T1000 (cell line): ENCODE measurements at regions not wholly inside any gene's neighbourhood (a gene's known extent, or its start where the extent isn't known, plus 50 kb on each side); places are given as distances from the start of the nearest gene placed in this dataset.
"Not testable (repeated sequence)": the region's sequence is repeated elsewhere in the genome, so short reads cannot be mapped to it uniquely, and the experiment has no call there.

Experiments used
- DNase-seq: peaks from one replicate; lab custom pipeline; 2025; ENCODE audit warnings: mixed read lengths; lab: John Stamatoyannopoulos, UW

DNA sequence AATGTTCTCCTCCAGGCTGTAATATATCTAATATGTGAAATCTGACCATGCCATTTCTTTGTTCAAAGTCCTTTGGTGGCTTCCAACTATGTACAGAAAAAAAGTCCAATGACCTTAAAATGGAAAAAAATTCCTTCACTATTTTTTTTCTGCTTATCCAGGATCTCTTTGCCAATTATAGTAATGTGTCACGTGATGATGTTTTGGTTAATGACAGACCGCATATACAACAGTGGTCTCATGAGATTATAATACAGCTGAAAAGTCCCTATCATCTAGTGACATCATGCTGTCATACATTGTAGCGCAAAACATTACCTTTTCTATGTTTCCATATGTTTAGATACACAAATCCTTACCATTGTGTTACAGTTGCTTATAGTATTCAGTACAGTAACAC, 477.6 kb downstream of the TMEM232 start:
- DNase-seq = no peak

DNA sequence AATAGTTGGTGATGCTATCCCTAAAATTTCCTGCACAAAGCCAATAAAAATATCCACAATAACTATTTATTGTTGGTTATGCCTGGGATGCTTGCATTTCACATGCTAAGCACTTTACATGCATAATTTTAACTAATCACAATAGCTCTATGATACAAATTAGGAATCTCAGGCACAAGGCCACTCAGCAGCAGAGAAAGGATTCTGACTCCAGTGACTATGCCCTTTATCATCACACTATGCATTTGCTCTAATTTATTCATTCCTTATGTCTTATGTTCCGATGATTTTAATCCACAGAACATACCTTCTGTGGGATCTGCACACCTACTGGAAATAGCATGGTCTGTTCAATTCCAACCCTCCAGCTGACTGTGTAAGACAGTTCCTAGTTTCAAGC, 476.1 kb downstream of the TMEM232 start:
- DNase-seq = no peak

DNA sequence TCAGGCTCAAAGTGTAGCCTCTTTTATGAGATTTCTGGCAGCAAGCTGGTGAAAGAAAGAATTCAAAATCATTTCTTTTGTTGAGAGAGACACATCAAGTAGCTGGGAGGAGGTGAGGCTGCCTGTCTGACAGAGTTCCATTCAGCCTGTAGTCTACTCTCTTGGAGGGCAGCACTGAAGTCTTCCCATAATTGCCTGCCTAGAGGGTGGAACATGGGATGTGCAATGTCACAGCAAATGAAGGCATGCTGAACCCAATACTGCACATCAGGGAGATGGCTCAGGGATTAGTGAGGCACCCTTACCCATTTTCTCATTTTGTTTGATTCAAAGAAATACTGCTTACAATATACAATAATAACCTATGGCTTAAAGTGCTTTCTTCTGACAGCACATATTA, 475.7 kb downstream of the TMEM232 start:
- no peak for DNase-seq

DNA sequence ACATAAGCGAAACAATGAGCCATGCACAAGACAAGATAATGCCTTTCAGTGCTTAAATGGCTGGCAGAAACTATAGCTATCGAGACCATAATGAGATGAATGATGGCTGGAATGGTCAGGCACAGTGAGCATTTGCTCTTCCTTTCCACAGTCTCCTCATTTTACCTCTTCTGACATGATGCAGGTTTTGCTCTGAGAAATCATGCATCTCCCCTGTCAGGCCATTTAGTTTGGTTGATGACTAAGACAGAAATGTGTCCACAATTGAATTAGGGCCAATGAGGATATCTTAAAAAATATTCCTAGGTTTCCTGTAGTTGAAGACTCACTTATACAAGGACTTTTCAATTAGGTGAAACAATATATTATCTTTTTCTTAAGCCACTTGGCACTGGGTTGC, 475.1 kb downstream of the TMEM232 start:
- DNase-seq = no peak

DNA sequence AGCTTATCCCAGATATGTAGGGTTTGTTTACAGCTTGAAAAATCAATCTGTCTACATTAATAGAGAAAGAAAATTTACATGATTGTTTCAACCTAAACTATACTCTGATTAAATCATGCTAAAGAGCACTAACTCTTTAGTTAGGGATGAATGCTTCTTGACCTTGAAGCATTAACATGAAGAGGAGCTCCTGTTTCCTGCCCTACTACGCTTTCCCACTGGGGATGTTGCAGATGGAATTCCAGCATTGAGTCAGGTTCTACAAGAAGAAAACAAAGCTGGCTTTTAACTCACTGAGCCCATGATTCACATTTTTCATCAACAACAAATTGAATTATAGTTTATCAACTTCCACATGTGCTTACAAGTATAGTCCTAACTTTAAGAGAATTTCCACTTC, 471.3 kb downstream of the TMEM232 start:
- DNase-seq = no peak

DNA sequence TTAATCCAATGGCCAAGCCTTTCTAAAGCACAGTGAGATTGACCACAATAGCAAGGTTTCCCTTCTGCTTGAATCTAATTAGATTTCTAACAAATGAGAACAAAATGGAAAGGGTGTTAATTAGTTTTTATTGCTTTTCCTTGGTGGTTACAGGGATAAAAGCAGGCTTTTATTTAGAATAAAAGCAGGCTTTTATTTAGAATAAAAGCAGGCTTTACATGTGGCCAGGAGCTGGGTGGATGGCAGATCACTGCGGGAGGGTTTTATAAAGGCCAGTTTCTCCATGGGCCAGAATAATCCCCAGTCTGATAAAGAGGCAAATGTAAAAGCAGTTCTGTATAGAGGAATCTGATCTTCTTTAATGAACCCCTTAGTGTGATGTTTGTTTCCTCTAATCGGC, 470.2 kb downstream of the TMEM232 start:
- DNase-seq = no peak

DNA sequence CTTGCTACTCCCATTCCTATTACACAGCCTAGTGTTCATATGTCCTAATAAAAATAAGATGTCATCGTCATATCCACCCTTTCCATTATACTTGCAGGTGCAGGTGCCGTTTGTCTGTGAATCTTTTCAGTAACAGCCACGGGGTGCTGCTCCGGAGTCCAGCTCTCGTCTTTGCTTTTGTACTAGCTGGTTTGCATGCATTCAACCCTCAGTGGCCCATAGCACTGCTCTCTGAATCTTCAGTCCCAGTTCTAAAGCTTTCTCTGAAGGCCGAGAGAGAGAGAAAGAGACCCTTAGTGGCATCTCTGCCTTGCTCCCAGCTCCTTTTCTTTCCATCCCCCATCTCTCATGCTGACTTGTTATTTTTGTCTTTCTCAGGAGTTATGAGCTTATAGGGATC, 468.5 kb downstream of the TMEM232 start:
- no peak for DNase-seq

DNA sequence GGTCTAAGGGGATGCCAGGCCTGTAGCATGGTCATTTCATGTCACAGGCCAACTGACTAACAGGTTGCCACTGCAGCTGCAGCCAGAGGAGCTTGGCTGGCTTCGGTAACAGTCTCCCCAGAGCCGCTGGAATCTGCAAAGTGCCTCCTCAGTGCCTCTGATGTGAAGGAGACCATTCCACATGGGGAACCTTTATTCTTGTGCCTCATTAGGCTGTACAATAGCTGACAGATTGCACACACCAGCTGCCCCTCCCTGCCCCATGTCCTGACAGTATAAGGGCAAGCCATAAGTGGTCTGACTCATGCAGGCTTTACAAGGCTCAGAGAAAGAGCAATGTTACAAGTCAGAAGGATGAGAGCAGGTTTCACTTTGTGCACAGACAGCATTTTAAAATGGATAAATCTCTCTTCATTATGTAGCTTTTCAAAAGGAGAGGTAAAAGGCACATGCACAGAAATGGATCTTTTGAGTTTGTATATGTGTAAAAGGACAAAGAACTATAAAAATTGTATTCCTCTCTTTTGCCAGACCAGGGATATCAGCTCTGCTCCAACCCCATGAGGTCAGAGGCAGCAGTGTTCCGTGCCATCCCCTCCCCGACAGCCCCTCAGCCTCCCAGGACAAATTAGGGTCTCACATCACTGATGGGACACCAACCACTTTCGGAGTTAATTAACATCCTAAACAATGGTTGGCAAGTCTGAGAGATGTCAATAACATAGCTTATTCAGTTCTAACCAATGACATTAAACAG, 467.8 kb downstream of the TMEM232 start:
- DNase-seq = peak; percentile 15

DNA sequence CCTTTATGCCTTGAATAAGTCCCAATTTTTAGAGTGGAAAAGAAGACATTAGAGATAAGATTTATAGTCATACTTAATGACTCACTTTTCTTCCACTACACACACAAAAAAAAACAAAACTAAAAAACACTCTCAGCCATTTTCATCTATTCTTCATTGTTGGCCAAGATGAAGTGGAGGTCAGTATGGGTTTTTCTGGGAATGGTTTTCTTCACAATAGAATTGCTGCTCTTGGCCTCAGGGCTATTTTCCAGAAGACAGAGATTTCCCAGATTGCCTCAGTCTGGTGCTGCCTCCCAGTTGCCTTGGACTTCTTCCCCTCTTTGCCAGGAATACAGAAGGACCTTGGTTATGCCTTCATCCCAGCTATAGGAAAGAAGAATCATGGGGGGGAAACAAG, 463.7 kb downstream of the TMEM232 start:
- DNase-seq = no peak

DNA sequence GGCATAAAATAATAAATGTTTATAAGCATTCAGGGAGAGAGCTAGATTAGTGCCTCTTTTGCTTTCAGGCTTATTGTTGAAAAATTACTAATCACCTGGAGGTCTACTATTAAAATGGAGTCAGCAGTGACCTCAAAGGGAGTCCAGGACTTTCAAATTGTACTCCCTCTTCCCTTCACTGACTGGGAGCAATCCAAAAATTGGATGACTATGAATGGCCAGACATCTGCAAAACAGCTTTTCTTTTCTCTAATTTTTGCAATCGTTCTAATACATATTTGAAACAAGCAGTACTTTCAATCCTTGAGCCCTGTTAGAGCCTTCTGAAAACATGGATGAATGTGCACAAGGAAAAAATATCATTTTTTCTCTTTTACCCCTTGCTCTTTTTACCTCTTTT, 461.8 kb downstream of the TMEM232 start:
- DNase-seq = no peak

DNA sequence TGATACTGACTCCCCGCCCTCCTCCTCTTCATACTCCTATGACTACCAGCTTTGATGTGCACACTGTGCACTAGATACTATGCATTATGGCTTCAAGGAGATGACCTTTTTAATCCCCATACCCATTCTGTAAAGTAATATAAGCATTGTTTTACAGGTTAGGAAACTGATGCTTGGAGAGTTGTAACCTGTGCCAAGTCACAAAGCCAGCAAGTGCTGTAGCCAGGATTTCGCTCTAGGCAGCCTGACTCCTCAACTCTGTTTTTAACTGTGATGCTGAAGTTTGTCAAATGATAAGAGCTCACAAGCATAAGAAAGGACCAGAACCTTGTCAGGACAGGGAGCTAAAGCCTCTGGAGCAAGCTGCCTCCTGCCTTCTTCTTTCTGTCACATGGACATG, 461.3 kb downstream of the TMEM232 start:
- no peak for DNase-seq

DNA sequence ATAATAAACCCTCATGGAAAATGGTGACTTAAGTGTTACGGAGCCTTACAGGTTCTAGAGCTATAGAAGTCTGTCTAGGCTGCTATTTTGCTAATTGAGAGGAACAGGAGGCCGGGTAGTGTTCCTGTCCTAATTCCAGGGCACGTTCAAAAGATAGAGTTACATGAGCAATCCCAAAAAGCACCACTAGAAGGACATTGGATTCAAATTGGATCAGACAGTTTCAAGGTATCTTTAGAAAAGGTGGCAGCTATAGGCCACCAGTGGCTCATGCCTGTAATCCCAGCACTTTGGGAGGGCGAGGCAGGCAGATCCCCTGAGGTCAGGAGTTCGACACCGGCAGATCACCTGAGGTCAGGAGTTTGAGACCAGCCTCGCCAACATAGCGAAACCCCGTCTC, 458.8 kb downstream of the TMEM232 start:
- DNase-seq = no peak

DNA sequence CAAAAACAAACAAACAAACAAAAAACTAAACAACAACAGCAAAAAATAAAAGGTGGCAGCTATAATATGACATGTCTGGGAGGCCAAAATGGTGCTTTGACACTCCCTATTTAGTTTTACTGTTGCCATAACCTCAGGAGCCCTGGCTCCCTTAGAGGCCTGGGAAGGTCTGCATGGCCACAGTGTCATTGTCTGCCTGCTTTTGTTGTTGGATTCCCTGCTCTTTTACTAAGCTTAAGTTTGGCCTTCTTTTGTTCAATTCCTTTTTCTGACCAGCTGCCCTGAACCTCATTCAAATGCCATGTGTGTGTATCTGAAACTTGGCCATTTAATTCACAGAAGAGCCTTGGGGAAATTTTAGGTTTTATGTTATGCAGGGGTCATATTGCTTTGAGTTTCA, 458.2 kb downstream of the TMEM232 start:
- DNase-seq = no peak

DNA sequence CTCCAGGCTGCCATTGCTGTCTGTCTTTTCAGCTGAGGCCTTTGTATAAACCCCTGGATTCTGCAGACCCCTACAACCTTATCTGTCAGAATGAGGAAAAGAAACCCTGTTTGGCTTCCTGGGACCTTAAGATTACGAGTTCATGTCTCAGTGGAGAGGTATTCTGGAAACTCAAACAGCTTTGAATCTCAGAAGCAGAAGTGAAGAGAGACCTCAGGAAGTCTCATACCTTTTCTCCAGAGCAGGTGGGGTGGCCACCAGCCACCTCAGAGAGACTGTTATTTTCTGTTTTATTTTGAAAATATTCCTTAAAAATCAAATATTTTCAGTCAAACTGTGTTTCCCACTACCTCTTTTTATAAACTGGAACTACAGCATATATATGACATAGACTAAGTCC, 457.5 kb downstream of the TMEM232 start:
- no peak for DNase-seq

DNA sequence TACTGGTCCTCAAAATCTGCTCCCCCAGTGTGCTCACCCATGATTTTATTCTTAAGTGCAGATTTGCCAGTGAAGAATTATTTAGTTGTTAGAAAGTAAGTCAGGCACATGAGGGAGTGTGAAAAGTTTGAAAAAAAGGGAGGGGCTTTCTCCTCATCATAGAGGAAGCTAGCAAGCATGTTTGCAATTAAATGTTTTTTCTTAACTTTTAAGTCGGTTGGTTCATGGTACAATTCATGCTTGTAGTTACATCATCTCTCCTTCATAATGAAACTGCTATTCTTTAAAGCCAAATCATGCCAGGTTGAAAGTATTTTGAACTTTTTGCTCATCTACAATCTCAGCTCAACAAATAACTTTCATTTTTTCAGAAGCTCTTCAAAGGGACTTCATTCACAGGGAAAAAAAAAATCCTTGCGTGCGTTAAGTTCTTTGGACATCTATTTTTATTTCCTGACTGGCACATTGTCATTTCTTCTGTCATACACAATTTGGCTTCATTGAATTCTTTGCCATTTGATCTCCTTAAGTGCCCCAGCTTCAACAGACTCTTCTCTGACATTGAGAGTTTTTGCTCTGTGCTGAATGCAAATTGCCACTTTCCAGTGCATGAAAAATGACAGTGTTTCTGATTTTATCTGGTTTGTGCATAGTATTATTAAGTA, 456.9 kb downstream of the TMEM232 start:
- DNase-seq = no peak

DNA sequence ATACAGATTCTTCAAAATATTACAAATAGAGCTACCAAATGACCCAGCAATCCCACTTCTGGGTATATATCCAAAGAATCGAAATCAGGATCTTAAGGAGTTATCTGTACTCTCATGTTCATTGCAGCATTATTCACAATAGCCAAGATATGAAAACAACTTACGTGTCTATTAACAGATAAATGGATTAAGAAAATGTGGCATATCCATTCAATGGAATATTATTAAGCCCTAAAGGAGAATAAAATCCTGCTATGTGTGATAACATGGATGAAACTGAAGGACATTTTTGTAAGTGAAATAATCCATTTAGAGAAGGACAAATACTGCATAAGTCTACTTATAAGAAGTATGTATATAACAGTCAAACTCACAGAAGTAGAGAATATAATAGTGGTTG, 450.6 kb downstream of the TMEM232 start:
- DNase-seq = no peak

DNA sequence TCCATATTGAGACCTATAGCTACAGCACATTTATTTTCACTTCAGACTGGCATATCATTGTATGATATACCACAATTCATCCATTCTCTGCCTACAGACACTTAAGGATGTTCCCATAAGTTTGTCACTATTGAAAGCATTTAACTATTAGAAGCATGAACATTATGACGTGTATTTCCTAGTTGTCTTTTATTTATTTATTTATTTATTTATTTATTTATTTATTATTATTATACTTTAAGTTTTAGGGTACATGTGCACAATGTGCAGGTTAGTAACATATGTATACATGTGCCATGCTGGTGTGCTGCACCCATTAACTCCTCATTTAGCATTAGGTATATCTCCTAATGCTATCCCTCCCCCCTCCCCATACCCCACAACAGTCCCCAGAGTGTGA, 448.0 kb downstream of the TMEM232 start:
- not testable (repeated sequence) for DNase-seq

DNA sequence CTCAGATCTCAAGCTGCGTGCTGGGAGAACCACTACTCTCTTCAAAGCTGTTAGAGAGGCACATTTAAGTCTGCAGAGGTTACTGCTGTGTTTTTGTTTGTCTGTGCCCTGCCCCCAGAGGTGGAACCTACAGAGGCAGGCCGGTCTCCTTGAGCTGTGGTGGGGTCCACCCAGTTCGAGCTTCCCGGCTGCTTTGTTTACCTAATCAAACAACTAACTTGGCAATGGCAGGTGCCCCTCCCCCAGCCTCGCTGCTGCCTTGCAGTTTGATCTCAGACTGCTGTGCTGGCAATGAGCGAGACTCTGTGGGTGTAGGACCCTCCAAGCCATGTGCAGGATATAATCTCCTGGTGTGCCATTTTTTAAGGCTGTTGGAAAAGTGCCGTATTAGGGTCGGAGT, 442.4 kb downstream of the TMEM232 start:
- DNase-seq = not testable (repeated sequence)

DNA sequence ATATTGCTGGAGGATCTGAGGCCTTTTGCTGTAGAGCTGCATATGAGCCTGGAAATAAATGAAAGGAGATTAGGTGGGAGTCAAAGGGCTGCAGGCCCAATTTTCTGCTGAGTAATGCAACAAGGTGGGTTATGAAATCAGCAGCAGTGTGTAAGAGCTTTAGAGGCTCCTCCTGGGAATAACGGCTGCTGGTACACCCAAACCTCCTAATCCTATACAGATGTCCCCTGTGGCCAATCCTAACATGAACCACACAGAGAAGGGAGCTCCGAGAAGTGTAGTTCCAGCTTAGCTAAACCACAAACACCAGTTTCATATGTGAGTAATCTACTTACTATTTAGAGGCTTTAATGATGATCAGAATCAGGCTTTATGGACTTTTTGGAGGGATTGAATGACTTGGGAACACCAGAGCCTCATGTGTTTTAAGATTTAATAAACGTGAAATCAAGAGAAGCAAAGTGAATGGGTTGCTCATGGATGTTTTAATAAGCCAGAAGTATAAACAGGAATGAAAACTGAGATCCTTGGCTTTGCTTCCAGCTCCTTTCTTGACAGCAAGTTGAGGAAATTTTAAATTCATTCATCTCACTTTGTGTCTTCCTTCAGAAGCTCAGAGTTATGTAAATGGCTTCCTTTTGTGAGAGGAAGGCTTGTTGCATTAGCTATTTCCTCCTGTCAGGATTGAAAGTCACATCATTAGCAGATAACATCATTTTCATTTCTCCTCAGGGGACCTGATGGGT, 437.5 kb downstream of the TMEM232 start:
- DNase-seq = peak; percentile 62

DNA sequence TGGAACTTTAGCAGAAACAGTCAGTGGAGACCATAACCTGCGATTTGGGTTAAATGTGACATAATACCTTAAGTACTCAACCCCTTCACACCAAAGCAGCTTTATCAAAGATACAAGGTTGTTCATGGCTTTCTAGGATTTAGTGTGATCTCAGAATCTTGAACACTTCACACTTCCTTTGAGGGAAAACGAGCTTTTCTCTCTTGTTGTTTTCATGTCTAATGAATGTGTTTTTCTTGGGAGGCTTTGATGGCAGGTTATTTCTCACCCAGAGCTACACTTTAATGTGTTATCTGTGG, 437.0 kb downstream of the TMEM232 start:
- no peak for DNase-seq

DNA sequence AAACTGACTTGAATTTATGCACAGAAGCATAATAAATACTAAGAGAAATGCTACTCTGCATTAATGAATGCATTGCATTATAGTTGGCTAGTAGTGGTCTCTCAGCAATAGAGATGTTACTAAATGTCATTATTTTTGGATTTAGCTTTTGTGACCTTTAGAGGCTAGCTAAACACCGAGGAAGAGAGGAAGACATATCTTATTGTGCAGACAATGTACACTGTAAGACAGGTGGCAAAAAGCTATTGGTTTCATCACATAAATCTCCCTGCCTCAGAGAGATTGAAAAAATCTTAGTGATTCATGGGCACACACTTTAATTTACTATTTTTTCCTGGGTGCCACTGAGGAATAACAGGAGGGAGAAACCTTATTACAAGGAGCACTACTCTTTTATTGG, 435.9 kb downstream of the TMEM232 start:
- DNase-seq = no peak

DNA sequence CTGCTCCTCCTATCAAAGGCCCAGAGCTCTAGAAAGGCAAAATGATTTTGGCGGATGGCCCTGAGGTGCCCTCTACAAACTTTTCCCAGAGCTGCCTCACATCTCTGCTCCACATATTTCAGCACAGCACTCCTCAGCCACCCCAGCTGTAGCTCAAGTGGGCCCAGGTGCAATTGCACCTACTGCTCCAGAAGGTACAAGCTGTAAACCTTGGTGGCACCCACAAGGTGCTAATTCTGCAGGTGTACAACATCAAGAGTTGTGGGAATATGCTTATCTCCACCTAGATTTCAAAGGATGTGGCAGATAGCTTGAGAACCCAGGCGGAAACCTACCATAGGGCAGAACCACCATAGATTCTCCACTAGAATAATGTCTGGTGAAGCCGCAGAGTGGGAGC, 432.2 kb downstream of the TMEM232 start:
- no peak for DNase-seq

DNA sequence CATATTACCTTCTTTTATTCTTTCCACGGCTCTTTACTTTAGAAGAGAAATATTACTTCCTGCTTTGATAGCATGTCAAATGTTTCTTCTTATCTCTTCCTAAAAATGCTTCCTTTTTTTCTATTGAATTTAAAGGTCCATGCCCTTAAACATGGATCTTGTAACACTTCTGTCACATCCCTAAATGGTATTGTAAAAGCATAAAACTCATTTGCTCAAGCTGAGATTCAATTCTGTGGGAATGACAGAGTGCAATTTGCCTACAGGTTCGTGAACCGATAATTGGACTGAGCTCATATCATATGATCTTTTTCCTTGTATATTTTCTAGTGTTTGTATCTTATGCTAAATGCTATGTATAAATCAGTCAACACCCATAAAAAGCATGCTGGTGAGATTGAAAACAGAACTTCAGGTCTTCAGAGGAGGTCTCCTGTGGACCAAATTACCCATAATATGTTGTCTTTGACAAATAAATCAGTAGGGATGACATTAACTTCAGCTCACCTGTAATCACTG, 429.3 kb downstream of the TMEM232 start:
- DNase-seq = no peak
